Sigmoid colon (tissue), 6 donors: ENCODE measurements at regions not wholly inside any gene's neighbourhood (a gene's known extent, or its start where the extent isn't known, plus 50 kb on each side); places are given as distances from the start of the nearest gene placed in this dataset.

Source experiments
- DNase-seq: peaks from one replicate; pipeline ENCODE4 v3.0.0-alpha.2; 2019
- H3K27ac ChIP-seq, 4 donors: fragments of 200-600 bp; sonication (generic); one replicate each; pipeline ENCODE4 v1.5.1; 2016 to 2019; ENCODE audit warnings: mild to moderate bottlenecking in 1 of 4
- H3K27me3 ChIP-seq, 3 donors: fragments of 200-600 bp; sonication (generic); one replicate each; pipeline ENCODE4 v1.5.1; 2019; ENCODE audit warnings: mild to moderate bottlenecking in 1 of 3
- H3K36me3 ChIP-seq, 4 donors: fragments of 200-600 bp; sonication (generic); one replicate each; pipeline ENCODE4 v1.5.1; 2016 to 2019
- H3K4me1 ChIP-seq, 4 donors: fragments of 200-600 bp; sonication (generic); one replicate each; pipeline ENCODE4 v1.5.1; 2017 to 2019
- H3K4me3 ChIP-seq, 4 donors: fragments of 200-600 bp; sonication (generic); one replicate each; pipeline ENCODE4 v1.5.1; 2017 to 2019; ENCODE audit warnings: mild to moderate bottlenecking in 2 of 4, moderate library complexity in 1 of 4
- H3K9me3 ChIP-seq, 4 donors: fragments of 200-600 bp in 3 of 4; sonication (generic) in 3 of 4; one replicate each; pipeline versions ENCODE4 v1.5.1 to v1.6.1; 2013 to 2019
- EP300 ChIP-seq, 4 donors: sonication (generic); formaldehyde crosslinking; IDR thresholded peaks; one replicate each; pipeline ENCODE4 v1.6.1; 2017; ENCODE audit warnings: antibody characterized with exemption in 4 of 4
- POLR2A ChIP-seq, 2 donors: fragments of 450-650 bp; IDR thresholded peaks; one replicate each; pipeline ENCODE4 v1.6.1; 2016; ENCODE audit warnings: antibody characterized with exemption in 2 of 2, mild to moderate bottlenecking in 2 of 2, moderate library complexity in 2 of 2
- POLR2AphosphoS5 ChIP-seq, 4 donors: sonication (generic); formaldehyde crosslinking; IDR thresholded peaks; one replicate each; pipeline ENCODE4 v1.6.1; 2017; ENCODE audit warnings: antibody characterized with exemption in 4 of 4
- WGBS, 2 donors: extraction: QIAGEN DNeasy Blood & Tissue Kit; methylation state at CpG; one replicate each; pipeline ENCODE4 v1.1.7; 2013; 5-methylcytosine and 5-hydroxymethylcytosine counted together
- intact Hi-C: fragments of 100-400 bp; cut with DNase I; formaldehyde crosslinking; loops from one replicate; pipeline ENCODE4 v1.15.1; 2023
- TF ChIP-seq, protein P1 (sequence below), 4 experiments: fragments of 450-650 bp in 3 of 4; fragments of 200-600 bp in 1 of 4; IDR thresholded peaks; one replicate each; pipeline ENCODE4 v1.5.1; 2016 to 2019; ENCODE audit warnings: antibody characterized with exemption in 4 of 4, mild to moderate bottlenecking in 3 of 4, moderate library complexity in 2 of 4
- donor health status: healthy with polysubstance abuse.
- donor health status: healthy.

DNA sequence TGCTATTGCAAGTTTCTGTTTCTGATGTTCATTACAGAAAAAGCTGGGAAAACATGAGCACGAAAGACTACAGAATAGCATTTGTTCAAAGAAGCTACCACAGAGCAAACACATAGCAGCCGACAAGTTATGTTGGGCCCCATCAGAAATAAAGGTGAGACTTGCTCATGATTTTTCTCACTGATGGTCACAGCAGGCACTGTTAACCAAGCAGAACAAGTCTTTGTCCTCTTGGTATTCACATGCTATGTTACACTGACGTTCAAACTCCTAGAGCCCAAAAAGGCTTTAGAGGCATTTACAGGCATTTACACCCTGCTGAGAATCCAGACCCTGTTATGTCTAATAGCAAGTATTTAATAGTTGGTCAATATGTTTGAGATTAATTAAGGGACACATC, 235.0 kb upstream of the HNMT start:
- H3K4me1 ChIP-seq = no peaks in the 10 kb centered on the region
- no peak overlapping the region for H3K27ac ChIP-seq
- WGBS, 2 donors = 52 to 73% methylated on average over 3 of the region's 3 CpGs
- H3K36me3 ChIP-seq = no peaks in the 10 kb centered on the region
- intact Hi-C loops = no loop called here
- TF ChIP-seq, protein P1, sequence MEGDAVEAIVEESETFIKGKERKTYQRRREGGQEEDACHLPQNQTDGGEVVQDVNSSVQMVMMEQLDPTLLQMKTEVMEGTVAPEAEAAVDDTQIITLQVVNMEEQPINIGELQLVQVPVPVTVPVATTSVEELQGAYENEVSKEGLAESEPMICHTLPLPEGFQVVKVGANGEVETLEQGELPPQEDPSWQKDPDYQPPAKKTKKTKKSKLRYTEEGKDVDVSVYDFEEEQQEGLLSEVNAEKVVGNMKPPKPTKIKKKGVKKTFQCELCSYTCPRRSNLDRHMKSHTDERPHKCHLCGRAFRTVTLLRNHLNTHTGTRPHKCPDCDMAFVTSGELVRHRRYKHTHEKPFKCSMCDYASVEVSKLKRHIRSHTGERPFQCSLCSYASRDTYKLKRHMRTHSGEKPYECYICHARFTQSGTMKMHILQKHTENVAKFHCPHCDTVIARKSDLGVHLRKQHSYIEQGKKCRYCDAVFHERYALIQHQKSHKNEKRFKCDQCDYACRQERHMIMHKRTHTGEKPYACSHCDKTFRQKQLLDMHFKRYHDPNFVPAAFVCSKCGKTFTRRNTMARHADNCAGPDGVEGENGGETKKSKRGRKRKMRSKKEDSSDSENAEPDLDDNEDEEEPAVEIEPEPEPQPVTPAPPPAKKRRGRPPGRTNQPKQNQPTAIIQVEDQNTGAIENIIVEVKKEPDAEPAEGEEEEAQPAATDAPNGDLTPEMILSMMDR (IDR thresholded peaks at IDR 0.05) = no peak
- TF ChIP-seq POLR2A (IDR thresholded peaks at IDR 0.05) = no peak
- TF ChIP-seq POLR2AphosphoS5 (IDR thresholded peaks at IDR 0.05) = no peak
- no peak for TF ChIP-seq EP300 (IDR thresholded peaks at IDR 0.05)
- no peak overlapping the region for H3K4me3 ChIP-seq
- H3K27me3 ChIP-seq = no peaks in the 10 kb centered on the region
- peaks cover 0 to 4% (median 1%) of the 10 kb centered on the region in 4 donors for H3K9me3 ChIP-seq
- DNase-seq = no peak

- intact Hi-C loops = no loop called here
- TF ChIP-seq, protein P1 (IDR thresholded peaks at IDR 0.05) = no peak
- TF ChIP-seq EP300 (IDR thresholded peaks at IDR 0.05) = no peak
- no peak for TF ChIP-seq POLR2A (IDR thresholded peaks at IDR 0.05)
- no peak for TF ChIP-seq POLR2AphosphoS5 (IDR thresholded peaks at IDR 0.05)
These were observed 226.7 kb upstream of the HNMT start for GRCh38 chr2:137737559-137737958.

GRCh38 chr2:137741784-137742362, 222.4 kb upstream of the HNMT start:
- 38 to 67% methylated on average over 5 of the region's 5 CpGs for WGBS, 2 donors

More at GRCh38 chr2:137737559-137737958, 226.7 kb upstream of the HNMT start:
- Histone ChIP-seq H3K9me3 (no peaks in the 10 kb centered on the region), H3K36me3 (no peaks in the 10 kb centered on the region), H3K4me1 (no peaks in the 10 kb centered on the region), H3K27ac (no peak overlapping the region), H3K27me3 (no peaks in the 10 kb centered on the region), H3K4me3 (no peak overlapping the region)
- DNase-seq = no peak

GRCh38 chr2:137747509-137747908, 216.8 kb upstream of the HNMT start:
- intact Hi-C loops = no loop called here
- no peak for TF ChIP-seq EP300 (IDR thresholded peaks at IDR 0.05)
- TF ChIP-seq, protein P1 (IDR thresholded peaks at IDR 0.05) = no peak
- TF ChIP-seq POLR2AphosphoS5 (IDR thresholded peaks at IDR 0.05) = no peak
- no peak for TF ChIP-seq POLR2A (IDR thresholded peaks at IDR 0.05)
- H3K4me1 ChIP-seq = no peaks in the 10 kb centered on the region
- H3K4me3 ChIP-seq = no peak overlapping the region
- H3K36me3 ChIP-seq = no peaks in the 10 kb centered on the region
- H3K9me3 ChIP-seq = no peaks in the 10 kb centered on the region
- no peaks in the 10 kb centered on the region for H3K27me3 ChIP-seq
- no peak for DNase-seq
- no peak overlapping the region for H3K27ac ChIP-seq

More at GRCh38 chr2:137741784-137742362, 222.4 kb upstream of the HNMT start:
- H3K27ac ChIP-seq = no peak overlapping the region
- H3K36me3 ChIP-seq = no peaks in the 10 kb centered on the region
- H3K4me1 ChIP-seq = no peaks in the 10 kb centered on the region
- TF ChIP-seq, protein P1 (IDR thresholded peaks at IDR 0.05) = no peak
- no peak for TF ChIP-seq POLR2AphosphoS5 (IDR thresholded peaks at IDR 0.05)
- no peak for TF ChIP-seq POLR2A (IDR thresholded peaks at IDR 0.05)
- no peak for TF ChIP-seq EP300 (IDR thresholded peaks at IDR 0.05)
- DNase-seq = no peak
- H3K27me3 ChIP-seq = no peaks in the 10 kb centered on the region
- no peaks in the 10 kb centered on the region for H3K9me3 ChIP-seq
- no peak overlapping the region for H3K4me3 ChIP-seq
- intact Hi-C loops = no loop called here

DNA sequence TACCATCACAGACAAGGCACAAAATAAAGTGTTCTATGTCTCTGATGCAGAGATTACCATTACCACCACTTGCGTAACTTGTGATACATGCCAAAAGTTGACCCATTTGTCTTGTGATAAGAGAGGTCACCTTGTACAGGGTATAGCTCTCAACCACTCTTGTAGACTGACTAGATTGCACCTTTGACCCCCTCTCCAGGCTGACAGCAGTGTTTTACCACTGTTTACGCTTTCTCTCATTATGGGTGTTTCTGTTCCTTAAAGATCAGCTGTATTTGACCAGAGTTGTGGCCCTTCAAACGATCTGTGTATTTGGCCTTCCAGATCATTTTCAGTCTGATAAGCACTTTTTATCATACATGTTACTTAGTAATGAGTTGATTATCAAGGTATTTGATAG, 215.7 kb upstream of the HNMT start:
- DNase-seq = no peak
- 37 to 61% methylated on average over 3 of the region's 3 CpGs for WGBS, 2 donors
- Histone ChIP-seq H3K36me3 (no peaks in the 10 kb centered on the region), H3K9me3 (no peaks in the 10 kb centered on the region), H3K27me3 (no peaks in the 10 kb centered on the region), H3K4me1 (no peaks in the 10 kb centered on the region), H3K4me3 (no peak overlapping the region), H3K27ac (no peak overlapping the region)
- intact Hi-C loops = no loop called here
- TF ChIP-seq POLR2AphosphoS5 (IDR thresholded peaks at IDR 0.05) (no peak), EP300 (IDR thresholded peaks at IDR 0.05) (no peak), POLR2A (IDR thresholded peaks at IDR 0.05) (no peak)
- TF ChIP-seq, protein P1 (IDR thresholded peaks at IDR 0.05) = no peak
